Testis (tissue), 2 donors: ENCODE measurements at regions not wholly inside any gene's neighbourhood (a gene's known extent, or its start where the extent isn't known, plus 50 kb on each side); places are given as distances from the start of the nearest gene placed in this dataset.

Source experiments
- DNase-seq: peaks from one replicate; pipeline ENCODE4 v3.0.0-alpha.2; 2019
- H3K27ac ChIP-seq, 2 donors: fragments of 200-600 bp; sonication (generic); one replicate each; pipeline ENCODE4 v1.5.1; 2019
- H3K27me3 ChIP-seq: fragments of 200-600 bp; sonication (generic); one replicate; pipeline ENCODE4 v1.5.1; 2019
- H3K36me3 ChIP-seq: fragments of 200-600 bp; sonication (generic); one replicate; pipeline ENCODE4 v1.5.1; 2017; ENCODE audit warnings: low read depth; ENCODE audit errors: missing control alignments
- H3K4me1 ChIP-seq: fragments of 200-600 bp; sonication (generic); one replicate; pipeline ENCODE4 v1.5.1; 2019
- H3K4me3 ChIP-seq, 2 donors: fragments of 200-600 bp; sonication (generic); one replicate each; pipeline ENCODE4 v1.5.1; 2017 to 2019
- H3K9me3 ChIP-seq: fragments of 200-600 bp; sonication (generic); one replicate; pipeline ENCODE4 v1.5.1; 2017
- POLR2A ChIP-seq: fragments of 450-650 bp; IDR thresholded peaks from one replicate; pipeline ENCODE4 v1.6.1; 2017; ENCODE audit warnings: antibody characterized with exemption, mild to moderate bottlenecking, moderate library complexity
- WGBS, 2 donors: methylation state at CpG; one replicate each; pipeline ENCODE4 v1.1.5; 2018; 5-methylcytosine and 5-hydroxymethylcytosine counted together
- intact Hi-C: fragments of 100-400 bp; cut with DNase I; formaldehyde crosslinking; loops from one replicate; pipeline ENCODE4 v1.15.1; 2023; ENCODE audit warnings: low total_unique reads
- TF ChIP-seq, protein P1 (sequence below), 3 experiments: fragments of 450-650 bp in 2 of 3; fragments of 200-600 bp in 1 of 3; sonication (generic) in 1 of 3; IDR thresholded peaks; one replicate each; pipeline ENCODE4 v1.5.1; 2016 to 2019; ENCODE audit warnings: antibody characterized with exemption in 3 of 3, mild to moderate bottlenecking in 2 of 3, moderate library complexity in 1 of 3

DNA sequence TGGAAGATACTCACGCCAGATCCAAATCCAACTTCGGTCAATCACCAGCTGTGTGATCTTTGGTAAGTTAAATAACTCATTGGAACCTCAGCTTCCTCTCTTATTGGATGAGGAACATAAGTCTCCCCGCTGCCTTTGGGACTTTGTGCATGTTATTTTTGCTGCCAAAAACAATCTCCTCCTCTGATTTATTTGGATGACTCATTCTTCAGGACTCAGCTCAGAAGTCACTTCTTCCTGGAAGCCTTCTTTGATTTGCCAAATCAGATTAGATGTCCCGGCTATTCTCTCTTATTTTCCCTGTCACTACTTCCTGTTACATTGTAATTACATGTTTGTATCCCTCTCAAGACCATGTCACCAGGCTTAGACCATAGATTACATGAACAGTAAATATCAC, 138.0 kb upstream of the BOD1L1 start:
- intact Hi-C loops: no loop called here
- no peak for DNase-seq
- Histone ChIP-seq H3K9me3 (no peaks in the 10 kb centered on the region), H3K27ac (no peak overlapping the region), H3K4me3 (no peak overlapping the region), H3K36me3 (no peaks in the 10 kb centered on the region), H3K4me1 (no peaks in the 10 kb centered on the region), H3K27me3 (no peaks in the 10 kb centered on the region)
- TF ChIP-seq, protein P1, sequence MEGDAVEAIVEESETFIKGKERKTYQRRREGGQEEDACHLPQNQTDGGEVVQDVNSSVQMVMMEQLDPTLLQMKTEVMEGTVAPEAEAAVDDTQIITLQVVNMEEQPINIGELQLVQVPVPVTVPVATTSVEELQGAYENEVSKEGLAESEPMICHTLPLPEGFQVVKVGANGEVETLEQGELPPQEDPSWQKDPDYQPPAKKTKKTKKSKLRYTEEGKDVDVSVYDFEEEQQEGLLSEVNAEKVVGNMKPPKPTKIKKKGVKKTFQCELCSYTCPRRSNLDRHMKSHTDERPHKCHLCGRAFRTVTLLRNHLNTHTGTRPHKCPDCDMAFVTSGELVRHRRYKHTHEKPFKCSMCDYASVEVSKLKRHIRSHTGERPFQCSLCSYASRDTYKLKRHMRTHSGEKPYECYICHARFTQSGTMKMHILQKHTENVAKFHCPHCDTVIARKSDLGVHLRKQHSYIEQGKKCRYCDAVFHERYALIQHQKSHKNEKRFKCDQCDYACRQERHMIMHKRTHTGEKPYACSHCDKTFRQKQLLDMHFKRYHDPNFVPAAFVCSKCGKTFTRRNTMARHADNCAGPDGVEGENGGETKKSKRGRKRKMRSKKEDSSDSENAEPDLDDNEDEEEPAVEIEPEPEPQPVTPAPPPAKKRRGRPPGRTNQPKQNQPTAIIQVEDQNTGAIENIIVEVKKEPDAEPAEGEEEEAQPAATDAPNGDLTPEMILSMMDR (IDR thresholded peaks at IDR 0.05): no peak
- TF ChIP-seq POLR2A: no peak
- WGBS, 2 donors: 65 to 73% methylated on average over 4 of the region's 4 CpGs

DNA sequence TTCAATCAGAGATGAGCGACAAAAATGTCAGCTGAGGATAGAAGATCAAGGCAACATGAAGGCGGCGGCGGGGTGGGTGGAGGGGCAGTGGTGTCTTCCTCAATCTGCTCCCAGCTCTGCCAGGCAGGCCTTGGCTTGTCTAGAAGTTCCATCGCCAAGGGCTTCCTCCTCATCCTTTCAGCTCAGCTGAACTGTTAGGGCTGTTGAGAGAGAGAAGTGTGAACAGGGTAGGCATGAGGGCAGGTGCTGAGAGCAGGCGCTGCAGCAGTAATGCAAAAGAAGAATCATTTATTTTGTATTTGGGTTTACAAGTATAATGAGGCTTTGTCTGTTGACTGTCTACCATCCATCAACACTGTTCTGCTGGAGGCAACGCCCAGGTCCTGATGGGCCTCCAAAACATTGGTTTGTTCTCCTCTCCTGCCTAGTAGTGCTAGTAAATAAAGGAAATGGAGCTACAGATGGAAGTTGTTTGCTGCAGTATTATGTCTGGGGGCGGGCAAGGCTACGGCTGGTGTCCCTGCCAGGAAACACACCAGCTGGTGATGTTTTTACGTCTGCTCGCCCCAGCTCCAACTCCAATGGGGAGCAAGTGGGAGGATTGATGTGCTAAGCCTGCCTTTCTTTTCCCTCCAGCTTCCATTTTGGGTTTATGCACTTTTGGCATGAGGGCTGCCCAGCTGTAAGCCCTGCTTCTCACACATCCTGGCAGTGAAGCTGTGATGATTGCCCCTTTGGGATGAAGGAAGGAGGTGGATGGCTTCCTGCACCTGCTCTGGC, 139.4 kb upstream of the BOD1L1 start:
- no peaks in the 10 kb centered on the region for H3K4me1 ChIP-seq
- no peaks in the 10 kb centered on the region for H3K36me3 ChIP-seq
- intact Hi-C loops: no loop called here
- no peak overlapping the region for H3K27ac ChIP-seq
- no peak overlapping the region for H3K4me3 ChIP-seq
- WGBS, 2 donors: 65 to 66% methylated on average over 10 to 11 of the region's 11 CpGs
- TF ChIP-seq POLR2A: no peak
- TF ChIP-seq, protein P1 (IDR thresholded peaks at IDR 0.05): no peak
- no peaks in the 10 kb centered on the region for H3K27me3 ChIP-seq
- no peak for DNase-seq
- no peaks in the 10 kb centered on the region for H3K9me3 ChIP-seq

DNA sequence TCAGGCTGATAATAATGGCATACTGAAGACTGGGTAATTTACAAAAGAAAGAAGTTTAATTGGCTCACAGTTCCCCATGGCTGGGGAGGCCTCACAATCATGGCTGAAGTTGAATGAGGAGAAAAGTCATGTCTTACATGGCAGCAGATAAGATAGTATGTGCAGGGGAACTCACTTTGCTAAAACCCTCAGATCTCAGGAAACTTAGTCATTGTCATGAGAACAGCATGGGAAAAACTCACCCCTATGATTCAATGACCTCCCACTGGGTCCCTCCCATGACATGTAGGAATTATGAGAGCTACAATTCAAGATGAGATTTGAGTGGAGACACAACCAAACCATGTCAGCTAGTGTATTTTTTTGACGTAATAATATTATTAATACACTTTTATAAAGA, 149.8 kb upstream of the BOD1L1 start:
- DNase-seq: no peak
- Histone ChIP-seq H3K4me3 (no peak overlapping the region), H3K4me1 (no peaks in the 10 kb centered on the region), H3K27me3 (no peaks in the 10 kb centered on the region), H3K9me3 (no peaks in the 10 kb centered on the region), H3K36me3 (no peaks in the 10 kb centered on the region), H3K27ac (no peak overlapping the region)
- intact Hi-C loops: no loop called here
- TF ChIP-seq, protein P1 (IDR thresholded peaks at IDR 0.05): no peak
- TF ChIP-seq POLR2A: no peak
- 3 to 40% methylated on average over 1 of the region's 1 CpG for WGBS, 2 donors

DNA sequence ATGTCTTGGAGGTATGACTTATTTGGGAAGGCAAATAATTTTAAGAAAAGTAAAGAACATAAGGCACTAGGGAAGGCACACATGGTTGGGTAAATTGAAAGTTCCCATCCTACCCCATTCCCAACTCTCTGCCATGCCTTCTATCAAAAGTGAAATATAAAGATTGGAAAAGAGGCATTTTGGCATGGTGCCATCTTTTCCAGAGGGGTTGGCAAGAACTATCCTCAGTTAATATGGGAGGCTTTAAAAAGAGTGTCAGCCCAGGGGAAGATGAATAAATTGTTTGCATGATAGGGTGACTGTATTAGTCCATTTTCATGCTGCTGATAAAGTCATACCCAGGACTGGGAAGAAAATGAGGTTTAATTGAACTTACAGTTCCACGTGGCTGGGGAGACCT, 150.8 kb upstream of the BOD1L1 start:
- intact Hi-C loops: no loop called here
- no peaks in the 10 kb centered on the region for H3K9me3 ChIP-seq
- TF ChIP-seq POLR2A: no peak
- TF ChIP-seq, protein P1 (IDR thresholded peaks at IDR 0.05): no peak
- H3K4me1 ChIP-seq: peaks cover 3% of the 10 kb centered on the region
- no peaks in the 10 kb centered on the region for H3K36me3 ChIP-seq
- no peak overlapping the region for H3K4me3 ChIP-seq
- H3K27ac ChIP-seq: no peak overlapping the region
- 65 to 79% methylated on average over 1 of the region's 1 CpG for WGBS, 2 donors
- no peak for DNase-seq
- H3K27me3 ChIP-seq: no peaks in the 10 kb centered on the region

DNA sequence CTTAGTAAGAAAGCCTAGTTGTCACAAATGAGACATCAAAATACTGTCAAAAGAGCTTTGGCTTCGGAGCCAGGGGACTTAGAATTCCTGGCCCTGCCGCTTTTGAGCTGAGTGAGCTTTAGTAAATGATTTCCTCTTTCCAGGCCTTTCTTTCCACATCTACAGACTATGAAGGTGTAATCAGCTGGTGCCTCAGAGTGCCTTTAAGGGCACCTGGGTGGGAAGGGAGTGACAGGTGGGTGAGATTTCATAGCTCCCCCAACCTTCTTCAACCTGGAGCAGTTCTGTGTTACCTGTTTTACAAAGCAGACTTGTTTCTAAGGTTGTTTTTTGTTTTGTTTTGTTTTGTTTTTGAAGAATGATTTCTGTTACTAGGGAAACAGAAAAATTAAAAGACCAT, 154.7 kb upstream of the BOD1L1 start:
- no peak for TF ChIP-seq POLR2A
- TF ChIP-seq, protein P1 (IDR thresholded peaks at IDR 0.05): no peak
- H3K27me3 ChIP-seq: no peaks in the 10 kb centered on the region
- no peak for DNase-seq
- H3K4me3 ChIP-seq: no peak overlapping the region
- WGBS, 2 donors: 94 to 98% methylated on average over 2 of the region's 2 CpGs
- H3K4me1 ChIP-seq: peaks cover 16% of the 10 kb centered on the region
- H3K36me3 ChIP-seq: no peaks in the 10 kb centered on the region
- intact Hi-C loops: no loop called here
- peak overlapping the region in 1 of 2 donors; percentile 64 for H3K27ac ChIP-seq
- no peaks in the 10 kb centered on the region for H3K9me3 ChIP-seq
